HCT116 (cell line): ENCODE measurements at regions not wholly inside any gene's neighbourhood (a gene's known extent, or its start where the extent isn't known, plus 50 kb on each side); places are given as distances from the start of the nearest gene placed in this dataset.
A peak's percentile ranks its signal among the peaks of the same experiment; 100 is the strongest.

ENCODE experiments used
- ATAC-seq: fragments of 200-7000 bp; cut with Tn5 transposase; 2 replicates; pipeline ENCODE4 v1.9.1; 2020; ENCODE audit warnings: mild to moderate bottlenecking, moderate library complexity
- BruUV-seq: library from RNA; stranded (reverse); fragments of 400-500 nt; replicated peaks from 2 replicates; lab custom pipeline; 2021; lab: Mats Ljungman, UMichigan
- CTCF ChIA-PET: fragments of 300-600 bp; sonication (Branson Sonifier 250); formaldehyde crosslinking; loops from one replicate; lab custom pipeline; 2021; ENCODE audit warnings: antibody characterized with exemption; lab: Charles Lee
- POLR2A ChIA-PET: fragments of 300-600, 350-600 bp; sonication (Branson Sonifier 250); formaldehyde crosslinking; loops from one replicate; lab custom pipeline; 2021; ENCODE audit warnings: antibody characterized with exemption; lab: Charles Lee
- RAD21 ChIA-PET, 2 experiments: fragments of 300-600 bp; sonication (Branson Sonifier 250); formaldehyde crosslinking; loops; one replicate each; lab custom pipeline; 2023; ENCODE audit warnings: low total read pairs in 2 of 2; ENCODE audit not compliant: uncharacterized antibody in 2 of 2, unreplicated experiment in 2 of 2, low non-redundant PET in 1 of 2; lab: Charles Lee
- DNase-seq: peaks from one replicate; pipeline ENCODE4 v3.0.0-alpha.2; 2010; ENCODE audit warnings: low read depth, low spot score
- H2AFZ ChIP-seq: fragments of 200-600 bp; shearing (Covaris generic), sonication (generic); 2 replicates; pipeline ENCODE4 v1.6.1; 2017; ENCODE audit warnings: low read depth, mixed run types, mixed read lengths, antibody characterized with exemption, low read length; ENCODE audit not compliant: poor library complexity, severe bottlenecking
- H3K27ac ChIP-seq: 2 replicates; pipeline ENCODE4 v1.5.1; 2012; ENCODE audit warnings: low read depth, low read length
- H3K27me3 ChIP-seq: fragments of 200-600 bp; sonication (generic); 2 replicates; pipeline ENCODE4 v1.6.1; 2016; ENCODE audit warnings: mixed run types, low read length, mixed read lengths; ENCODE audit not compliant: insufficient read depth
- H3K36me3 ChIP-seq, 2 experiments: fragments of 200-500 bp in 1 of 2; fragments of 200-600 bp in 1 of 2; sonication (Bioruptor generic) in 1 of 2; sonication (generic) in 1 of 2; 2 replicates each; pipeline versions ENCODE4 v1.5.1 to v1.6.1; 2014 to 2016; ENCODE audit warnings: low read length in 2 of 2, inconsistent platforms in 1 of 2, mixed read lengths in 1 of 2, mixed run types in 1 of 2; ENCODE audit not compliant: insufficient read depth in 2 of 2, control insufficient read depth in 1 of 2
- H3K4me1 ChIP-seq, 2 experiments: fragments of 200-600 bp in 1 of 2; sonication (generic) in 1 of 2; 2 replicates each; pipeline versions ENCODE4 v1.5.1 to v1.6.1; 2012 to 2017; ENCODE audit warnings: low read length in 2 of 2, inconsistent platforms in 1 of 2, mild to moderate bottlenecking in 1 of 2, mixed read lengths in 1 of 2, mixed run types in 1 of 2, moderate library complexity in 1 of 2; ENCODE audit not compliant: insufficient read depth in 2 of 2, control insufficient read depth in 1 of 2
- H3K4me2 ChIP-seq: fragments of 200-600 bp; sonication (generic); 2 replicates; pipeline ENCODE4 v1.6.1; 2017; ENCODE audit warnings: mixed run types, low read length, mixed read lengths
- H3K4me3 ChIP-seq, 2 experiments: fragments of 200-600 bp in 1 of 2; sonication (generic) in 1 of 2; replicated peaks in 1 of 2; 2 replicates each; pipeline ENCODE4 v1.5.1; 2011 to 2016; ENCODE audit warnings: low read length in 2 of 2, control low read depth in 1 of 2, low read depth in 1 of 2, mild to moderate bottlenecking in 1 of 2, mixed read lengths in 1 of 2, mixed run types in 1 of 2
- H3K79me2 ChIP-seq: fragments of 200-600 bp; sonication (generic); 2 replicates; pipeline ENCODE4 v1.6.1; 2017; ENCODE audit warnings: mild to moderate bottlenecking, mixed run types, low read length, moderate library complexity, mixed read lengths; ENCODE audit not compliant: insufficient read depth
- H3K9ac ChIP-seq: fragments of 200-600 bp; sonication (generic); 2 replicates; pipeline ENCODE4 v1.6.1; 2016; ENCODE audit warnings: low read length, mixed read lengths
- H3K9me2 ChIP-seq: fragments of 200-600 bp; sonication (generic), shearing (Covaris generic); 2 replicates; pipeline ENCODE4 v1.6.1; 2017; ENCODE audit warnings: mixed run types, mild to moderate bottlenecking, moderate library complexity; ENCODE audit not compliant: insufficient read depth
- H3K9me3 ChIP-seq, 2 experiments: fragments of 200-500 bp in 1 of 2; fragments of 200-600 bp in 1 of 2; sonication (Bioruptor generic) in 1 of 2; sonication (generic) in 1 of 2; 2 replicates each; pipeline ENCODE4 v1.6.1; 2014 to 2017; ENCODE audit warnings: low read length in 2 of 2, mixed read lengths in 2 of 2, inconsistent platforms in 1 of 2, low read depth in 1 of 2, mild to moderate bottlenecking in 1 of 2, mixed run types in 1 of 2, moderate library complexity in 1 of 2; ENCODE audit not compliant: control insufficient read depth in 1 of 2, insufficient read depth in 1 of 2
- H4K20me1 ChIP-seq: fragments of 200-600 bp; sonication (generic), shearing (Covaris generic); 2 replicates; pipeline ENCODE4 v1.6.1; 2017; ENCODE audit warnings: mixed run types, mild to moderate bottlenecking, moderate library complexity; ENCODE audit not compliant: insufficient read depth
- ATF3 ChIP-seq: IDR thresholded peaks from 2 replicates; pipeline ENCODE4 v1.6.1; 2012
- EGR1 ChIP-seq: IDR thresholded peaks from 2 replicates; pipeline ENCODE4 v1.6.1; 2012; ENCODE audit warnings: low read depth
- EZH2phosphoT487 ChIP-seq: fragments of 200-600 bp; IDR thresholded peaks from 2 replicates; pipeline ENCODE4 v1.6.1; 2018; ENCODE audit warnings: antibody characterized with exemption, borderline replicate concordance
- JUND ChIP-seq: IDR thresholded peaks from 2 replicates; pipeline ENCODE4 v1.6.1; 2012
- MAX ChIP-seq: IDR thresholded peaks from 2 replicates; pipeline ENCODE4 v1.6.1; 2012
- POLR2AphosphoS5 ChIP-seq: IDR thresholded peaks from 2 replicates; pipeline ENCODE4 v1.6.1; 2011; ENCODE audit warnings: mild to moderate bottlenecking, low read depth, low read length, moderate library complexity
- REST ChIP-seq: IDR thresholded peaks from 2 replicates; pipeline ENCODE4 v1.6.1; 2012; ENCODE audit warnings: low read depth
- SIN3A ChIP-seq: IDR thresholded peaks from 2 replicates; pipeline ENCODE4 v1.6.1; 2012; ENCODE audit warnings: low read depth
- SP1 ChIP-seq: IDR thresholded peaks from 2 replicates; pipeline ENCODE4 v1.6.1; 2012; ENCODE audit warnings: low read depth
- SRF ChIP-seq: IDR thresholded peaks from 2 replicates; pipeline ENCODE4 v1.6.1; 2012; ENCODE audit warnings: low read depth
- TCF7L2 ChIP-seq: IDR thresholded peaks from 2 replicates; pipeline ENCODE4 v1.7.0; 2011; ENCODE audit warnings: borderline replicate concordance, inconsistent platforms; ENCODE audit not compliant: insufficient read depth, insufficient read length; ENCODE audit errors: extremely low read depth
- YY1 ChIP-seq: IDR thresholded peaks from 2 replicates; pipeline ENCODE4 v1.6.1; 2011; ENCODE audit warnings: low read length, low read depth, moderate library complexity, mild to moderate bottlenecking; ENCODE audit not compliant: insufficient replicate concordance; ENCODE audit errors: extremely low read depth
- ZBTB33 ChIP-seq: IDR thresholded peaks from 2 replicates; pipeline ENCODE4 v1.6.1; 2011; ENCODE audit warnings: mild to moderate bottlenecking, low read length, moderate library complexity; ENCODE audit not compliant: insufficient replicate concordance; ENCODE audit errors: extremely low read depth
- ZFX ChIP-seq: fragments of 450-650 bp; IDR thresholded peaks from 2 replicates; pipeline ENCODE4 v1.6.1; 2017
- ZNF274 ChIP-seq: fragments of 200-500 bp; sonication (Bioruptor generic); IDR thresholded peaks from 2 replicates; pipeline ENCODE4 v1.6.1; 2014; ENCODE audit warnings: mild to moderate bottlenecking, low read depth, low read length, inconsistent platforms
- intact Hi-C: fragments of 100-400 bp; cut with micrococcal nuclease; formaldehyde crosslinking; loops from 2 replicates; pipeline ENCODE4 v1.10.0; 2022

GRCh38 chr7:88548399-88548798, 211.1 kb upstream of the ZNF804B start (continued):
- TF ChIP-seq REST: no peak
- TF ChIP-seq TCF7L2: no peak
- TF ChIP-seq ZNF274: no peak
- no peak for TF ChIP-seq ZFX
- TF ChIP-seq MAX: no peak
- TF ChIP-seq JUND: no peak
- TF ChIP-seq EZH2phosphoT487: no peak
- TF ChIP-seq SRF: no peak
- no peak for TF ChIP-seq SP1

- ChIA-PET RAD21 (interaction anchor here (0.7 to 1.5 kb wide), 4 partner anchors 201 to 304 kb away, joined by 3 to 6 read pairs (median 4); no protein-coding TSS in a partner anchor), POLR2A (no interaction called here), CTCF (interaction anchor here (0.6 to 3.9 kb wide), 9 partner anchors 17 to 1881 kb away, joined by 3 to 20 read pairs (median 3); no protein-coding TSS in a partner anchor)
- DNase-seq (peak; percentile 58), ATAC-seq (peak; percentile 95)
- no peaks in the 10 kb centered on the region for H3K9me3 ChIP-seq
- H3K27ac ChIP-seq: no peak overlapping the region
- H3K27me3 ChIP-seq: no peaks in the 10 kb centered on the region; the same call in 1 of the 2 replicates
- H3K9me2 ChIP-seq: no peaks in the 10 kb centered on the region
- peak overlapping the region; percentile 75 for H2AFZ ChIP-seq
- no peak overlapping the region for H3K4me2 ChIP-seq
- H3K9ac ChIP-seq: no peak overlapping the region
- BruUV-seq: no TSS peak
- H3K4me3 ChIP-seq: no peak overlapping the region
- no peaks in the 10 kb centered on the region for H4K20me1 ChIP-seq
- no peaks in the 10 kb centered on the region for H3K36me3 ChIP-seq
- intact Hi-C loops: loop anchor here (2.0 to 10.0 kb wide), 5 partner anchors 242 to 1880 kb away; no protein-coding TSS in a partner anchor
- H3K79me2 ChIP-seq: no peaks in the 10 kb centered on the region
- H3K4me1 ChIP-seq: no peaks in the 10 kb centered on the region
- TF ChIP-seq SRF (no peak), ATF3 (no peak), SP1 (no peak), REST (no peak), ZBTB33 (no peak), EGR1 (no peak), SIN3A (no peak), MAX (peak; percentile 63), POLR2AphosphoS5 (no peak), YY1 (peak; percentile 24)
These were observed 212.7 kb upstream of the ZNF804B start for GRCh38 chr7:88546808-88547207.
